ENCODE measurements at regions not wholly inside any gene's neighbourhood (a gene's known extent, or its start where the extent isn't known, plus 50 kb on each side); places are given as distances from the start of the nearest gene placed in this dataset.

GRCh38 chr16:60771138-60771537, 1265.1 kb downstream of the CDH8 start:
- TF ChIP-seq EZH2phosphoT487 (IDR thresholded peaks at IDR 0.05; ENCODE audit: insufficient read depth, low read depth) (no peak), EZH2 (IDR thresholded peaks at IDR 0.05; ENCODE audit: insufficient read depth, poor library complexity, severe bottlenecking) (no peak)
